Smooth muscle cell (in vitro differentiated cells): ENCODE measurements at regions not wholly inside any gene's neighbourhood (a gene's known extent, or its start where the extent isn't known, plus 50 kb on each side); places are given as distances from the start of the nearest gene placed in this dataset.

Experiments
- DNase-seq: peaks from one replicate; lab custom pipeline; 2025; ENCODE audit not compliant: unreplicated experiment; lab: John Stamatoyannopoulos, UW
- H2AFZ ChIP-seq: fragments of 200-600 bp; sonication (generic); 2 replicates; pipeline ENCODE4 v1.6.0; 2016; ENCODE audit warnings: antibody characterized with exemption, low read depth, mild to moderate bottlenecking
- H3F3A ChIP-seq: fragments of 200-600 bp; sonication (generic); 2 replicates; pipeline ENCODE4 v1.6.0; 2017; ENCODE audit warnings: antibody characterized with exemption, low read depth
- H3K27ac ChIP-seq: fragments of 200-600 bp; sonication (generic); 2 replicates; pipeline ENCODE4 v1.5.1; 2016; ENCODE audit warnings: low read depth, mild to moderate bottlenecking
- H3K27me3 ChIP-seq: fragments of 200-600 bp; sonication (generic); 2 replicates; pipeline ENCODE4 v1.6.1; 2016; ENCODE audit warnings: low read depth, mild to moderate bottlenecking
- H3K36me3 ChIP-seq: fragments of 200-600 bp; sonication (generic); 2 replicates; pipeline ENCODE4 v1.5.1; 2016; ENCODE audit warnings: low read depth
- H3K4me1 ChIP-seq: fragments of 200-600 bp; sonication (generic); 2 replicates; pipeline ENCODE4 v1.5.1; 2016; ENCODE audit warnings: low read depth
- H3K4me2 ChIP-seq: fragments of 200-600 bp; sonication (generic); 2 replicates; pipeline ENCODE4 v1.6.0; 2016; ENCODE audit warnings: mild to moderate bottlenecking
- H3K4me3 ChIP-seq: fragments of 200-600 bp; sonication (generic); 2 replicates; pipeline ENCODE4 v1.5.1; 2016; ENCODE audit warnings: mild to moderate bottlenecking
- H3K79me2 ChIP-seq: fragments of 200-600 bp; sonication (generic); 2 replicates; pipeline ENCODE4 v1.6.0; 2016; ENCODE audit warnings: low read depth, mild to moderate bottlenecking
- H3K9ac ChIP-seq: fragments of 200-600 bp; sonication (generic); 2 replicates; pipeline ENCODE4 v1.6.0; 2016; ENCODE audit warnings: low read depth
- H3K9me3 ChIP-seq: fragments of 200-600 bp; sonication (generic); replicated peaks from 2 replicates; pipeline ENCODE4 v1.5.1; 2016; ENCODE audit warnings: low read depth
- H4K20me1 ChIP-seq: fragments of 200-600 bp; sonication (generic); 2 replicates; pipeline ENCODE4 v1.6.0; 2016; ENCODE audit warnings: low read depth
- WGBS: methylation state at CpG from one replicate; pipeline ENCODE4 v1.1.7; 2016; ENCODE audit warnings: low lambda C conversion rate; 5-methylcytosine and 5-hydroxymethylcytosine counted together
- TF ChIP-seq, protein P1 (sequence below): fragments of 200-600 bp; sonication (generic); IDR thresholded peaks from 2 replicates; pipeline ENCODE4 v1.5.1; 2017; ENCODE audit warnings: borderline replicate concordance, mild to moderate bottlenecking, antibody characterized with exemption; ENCODE audit not compliant: insufficient read depth, poor library complexity, severe bottlenecking

DNA sequence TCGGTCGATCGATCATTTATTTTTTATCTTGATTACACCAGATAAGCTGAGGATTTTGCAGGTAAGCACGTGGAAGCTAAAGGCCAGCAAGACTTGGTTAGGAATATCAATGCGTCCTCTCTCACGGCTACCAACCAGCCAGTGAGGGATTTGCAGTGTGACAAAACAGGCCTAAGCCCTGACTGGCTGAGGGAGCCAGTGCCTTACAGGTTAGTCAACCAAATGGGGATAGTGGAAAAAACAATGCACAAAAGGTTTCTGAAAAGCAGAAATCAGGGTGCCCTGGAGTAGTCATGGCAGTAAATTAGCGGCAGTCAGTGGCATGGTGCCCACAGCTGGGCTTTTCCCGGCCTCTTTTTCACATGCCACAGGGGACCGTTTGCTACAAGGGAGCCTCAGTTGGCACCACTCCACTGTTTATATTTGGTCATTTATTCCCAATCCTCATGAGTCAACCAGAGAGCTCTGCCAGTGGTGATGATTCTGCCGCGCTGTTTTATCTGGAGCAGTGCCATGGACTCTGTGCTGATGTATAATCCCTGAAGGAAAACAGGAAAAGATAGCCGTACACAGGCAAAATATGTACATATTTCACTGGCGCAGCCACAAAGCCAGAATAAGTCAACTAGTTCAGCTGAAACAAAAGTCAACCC is 167.6 kb downstream of the RHOU start:
- Histone ChIP-seq H3K4me3 (no peak overlapping the region), H3K36me3 (no peaks in the 10 kb centered on the region), H3K4me2 (peak overlapping the region; percentile 57), H3K27me3 (no peaks in the 10 kb centered on the region), H3F3A (peaks cover 35% of the 10 kb centered on the region), H3K27ac (peak overlapping the region; percentile 67), H2AFZ (no peak overlapping the region), H3K9ac (no peak overlapping the region), H4K20me1 (no peaks in the 10 kb centered on the region), H3K9me3 (no peaks in the 10 kb centered on the region), H3K4me1 (peaks cover 37% of the 10 kb centered on the region), H3K79me2 (no peaks in the 10 kb centered on the region)
- peak; percentile 53 for DNase-seq
- TF ChIP-seq, protein P1, sequence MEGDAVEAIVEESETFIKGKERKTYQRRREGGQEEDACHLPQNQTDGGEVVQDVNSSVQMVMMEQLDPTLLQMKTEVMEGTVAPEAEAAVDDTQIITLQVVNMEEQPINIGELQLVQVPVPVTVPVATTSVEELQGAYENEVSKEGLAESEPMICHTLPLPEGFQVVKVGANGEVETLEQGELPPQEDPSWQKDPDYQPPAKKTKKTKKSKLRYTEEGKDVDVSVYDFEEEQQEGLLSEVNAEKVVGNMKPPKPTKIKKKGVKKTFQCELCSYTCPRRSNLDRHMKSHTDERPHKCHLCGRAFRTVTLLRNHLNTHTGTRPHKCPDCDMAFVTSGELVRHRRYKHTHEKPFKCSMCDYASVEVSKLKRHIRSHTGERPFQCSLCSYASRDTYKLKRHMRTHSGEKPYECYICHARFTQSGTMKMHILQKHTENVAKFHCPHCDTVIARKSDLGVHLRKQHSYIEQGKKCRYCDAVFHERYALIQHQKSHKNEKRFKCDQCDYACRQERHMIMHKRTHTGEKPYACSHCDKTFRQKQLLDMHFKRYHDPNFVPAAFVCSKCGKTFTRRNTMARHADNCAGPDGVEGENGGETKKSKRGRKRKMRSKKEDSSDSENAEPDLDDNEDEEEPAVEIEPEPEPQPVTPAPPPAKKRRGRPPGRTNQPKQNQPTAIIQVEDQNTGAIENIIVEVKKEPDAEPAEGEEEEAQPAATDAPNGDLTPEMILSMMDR: no peak
- WGBS: 46% methylated on average over 13 of the region's 13 CpGs

DNA sequence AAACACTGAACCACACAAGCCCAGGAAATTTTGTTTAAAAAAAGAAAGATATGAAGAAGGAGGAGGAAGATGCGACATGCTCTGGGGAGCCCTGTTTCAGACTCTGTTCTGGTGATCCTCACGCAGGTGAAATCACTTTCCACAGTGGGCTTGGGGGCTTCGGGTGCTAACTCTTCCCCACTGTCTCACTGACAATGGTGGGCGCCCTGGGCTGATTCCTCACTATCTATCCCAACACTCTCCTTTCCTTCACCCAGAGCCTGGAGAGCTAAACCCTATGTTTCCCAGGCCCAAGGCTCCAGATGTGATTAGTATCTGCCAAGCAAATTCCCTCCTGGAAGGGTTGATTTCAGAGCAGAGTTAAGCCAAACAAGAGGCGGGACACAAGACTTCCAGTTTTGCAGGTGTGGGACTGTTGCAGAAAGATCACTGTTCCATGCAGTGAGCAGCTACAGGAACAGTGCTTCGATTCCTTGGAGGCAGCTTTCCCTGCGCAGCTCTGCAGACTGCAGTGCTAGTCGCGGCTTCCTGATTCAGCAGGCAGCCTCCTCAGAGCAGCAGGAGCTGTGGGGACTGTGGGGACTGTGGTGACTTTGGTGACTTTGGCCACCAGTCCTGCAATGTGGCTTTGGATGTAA is 168.3 kb downstream of the RHOU start:
- Histone ChIP-seq H3K36me3 (no peaks in the 10 kb centered on the region), H3K9ac (no peak overlapping the region), H3K4me1 (peaks cover 37% of the 10 kb centered on the region), H2AFZ (no peak overlapping the region), H3K4me3 (no peak overlapping the region), H3K9me3 (no peaks in the 10 kb centered on the region), H3F3A (peaks cover 35% of the 10 kb centered on the region), H3K4me2 (peak overlapping the region; percentile 57), H3K27me3 (no peaks in the 10 kb centered on the region), H3K27ac (peak overlapping the region; percentile 67), H3K79me2 (no peaks in the 10 kb centered on the region), H4K20me1 (no peaks in the 10 kb centered on the region)
- TF ChIP-seq, protein P1: no peak
- WGBS: 59% methylated on average over 9 of the region's 9 CpGs
- no peak for DNase-seq

DNA sequence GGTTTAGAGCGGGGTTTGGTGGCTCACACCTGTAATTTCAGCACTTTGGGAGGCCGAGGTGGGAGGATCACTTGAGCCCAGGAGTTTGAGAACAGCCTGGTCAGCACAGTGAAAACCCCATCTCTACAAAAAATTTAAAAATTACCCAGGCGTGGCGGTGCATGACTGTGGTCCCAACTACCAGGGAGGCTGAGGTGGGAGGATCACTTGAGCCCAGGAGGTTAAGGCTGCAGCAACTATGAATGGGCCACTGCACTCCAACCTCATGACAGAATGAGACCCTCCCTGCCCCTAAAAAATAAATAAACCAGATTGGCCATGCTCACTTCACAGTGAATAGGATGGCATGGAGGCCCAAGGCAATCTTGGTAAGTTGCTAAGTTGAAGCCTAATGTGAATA is 168.9 kb downstream of the RHOU start:
- Histone ChIP-seq H3K27ac (peak overlapping the region; percentile 67), H3K4me3 (no peak overlapping the region), H3K36me3 (no peaks in the 10 kb centered on the region), H3K79me2 (no peaks in the 10 kb centered on the region), H4K20me1 (no peaks in the 10 kb centered on the region), H3K9me3 (no peaks in the 10 kb centered on the region), H3K4me2 (peak overlapping the region; percentile 57), H3K27me3 (no peaks in the 10 kb centered on the region), H3K4me1 (peaks cover 37% of the 10 kb centered on the region), H3K9ac (no peak overlapping the region), H2AFZ (no peak overlapping the region), H3F3A (peaks cover 35% of the 10 kb centered on the region)
- 82% methylated on average over 4 of the region's 4 CpGs for WGBS
- DNase-seq: no peak
- TF ChIP-seq, protein P1: no peak
